ENCODE measurements at regions not wholly inside any gene's neighbourhood (a gene's known extent, or its start where the extent isn't known, plus 50 kb on each side); places are given as distances from the start of the nearest gene placed in this dataset.
"Not testable (repeated sequence)": the region's sequence is repeated elsewhere in the genome, so short reads cannot be mapped to it uniquely, and the experiment has no call there.

GRCh38 chr6:17211101-17211500 lies 70.1 kb upstream of the RBM24 start:
- H3K9me3 Mint-ChIP-seq: peaks cover 4% of the 10 kb centered on the region
- no peak for DNase-seq
- no peaks in the 10 kb centered on the region for H3K27me3 Mint-ChIP-seq
- H3K36me3 Mint-ChIP-seq (ENCODE audit: low read depth): no peaks in the 10 kb centered on the region
- POLR2A ChIA-PET: no interaction called here
- no peak for TF ChIP-seq CTCF (IDR thresholded peaks at IDR 0.05)
- intact Hi-C loops (cut with micrococcal nuclease): no loop called here
- H3K4me3 Mint-ChIP-seq: no peak overlapping the region
- no peak overlapping the region for H3K27ac Mint-ChIP-seq
- no peak for ATAC-seq
- CTCF ChIA-PET: no interaction called here
- H3K4me1 Mint-ChIP-seq (ENCODE audit: low read depth): no peaks in the 10 kb centered on the region

GRCh38 chr6:17212546-17213371 lies 68.4 kb upstream of the RBM24 start:
- Mint-ChIP-seq H3K4me1 (ENCODE audit: low read depth) (no peaks in the 10 kb centered on the region), H3K4me3 (no peak overlapping the region), H3K27ac (no peak overlapping the region), H3K9me3 (peaks cover 4% of the 10 kb centered on the region), H3K36me3 (ENCODE audit: low read depth) (no peaks in the 10 kb centered on the region), H3K27me3 (peaks cover 2% of the 10 kb centered on the region)
- no peak for ATAC-seq
- no peak for DNase-seq
- ChIA-PET POLR2A (no interaction called here), CTCF (interaction anchor here (1.1 kb wide), 1 partner anchor 19 kb away, joined by 3 read pairs; no protein-coding TSS in a partner anchor)
- intact Hi-C loops (cut with micrococcal nuclease): no loop called here
- TF ChIP-seq CTCF (IDR thresholded peaks at IDR 0.05): no peak

- ATAC-seq: no peak
- POLR2A ChIA-PET: no interaction called here
- no peak for TF ChIP-seq CTCF (IDR thresholded peaks at IDR 0.05)
- Mint-ChIP-seq H3K27me3 (peaks cover 4% of the 10 kb centered on the region), H3K9me3 (peaks cover 4% of the 10 kb centered on the region), H3K4me3 (no peak overlapping the region), H3K36me3 (ENCODE audit: low read depth) (no peaks in the 10 kb centered on the region), H3K4me1 (ENCODE audit: low read depth) (no peaks in the 10 kb centered on the region), H3K27ac (no peak overlapping the region)
- intact Hi-C loops (cut with micrococcal nuclease): no loop called here
- CTCF ChIA-PET: interaction anchor here (0.6 kb wide), 1 partner anchor 9 kb away, joined by 3 read pairs; no protein-coding TSS in a partner anchor
- DNase-seq: no peak
Observed at GRCh38 chr6:17214106-17214505, 67.1 kb upstream of the RBM24 start.

GRCh38 chr6:17216972-17217371 lies 64.2 kb upstream of the RBM24 start:
- H3K9me3 Mint-ChIP-seq; ATAC-seq; CTCF ChIA-PET; H3K4me1 Mint-ChIP-seq (ENCODE audit: low read depth); H3K27ac Mint-ChIP-seq; POLR2A ChIA-PET; H3K4me3 Mint-ChIP-seq; H3K27me3 Mint-ChIP-seq; intact Hi-C loops (cut with micrococcal nuclease); DNase-seq; H3K36me3 Mint-ChIP-seq (ENCODE audit: low read depth): not testable (repeated sequence)

GRCh38 chr6:17218023-17218748 lies 63.0 kb upstream of the RBM24 start:
- ATAC-seq (no peak), DNase-seq (no peak)
- intact Hi-C loops (cut with micrococcal nuclease): no loop called here
- ChIA-PET CTCF (no interaction called here), POLR2A (no interaction called here)
- H3K9me3 Mint-ChIP-seq: peaks cover 4% of the 10 kb centered on the region
- no peaks in the 10 kb centered on the region for H3K36me3 Mint-ChIP-seq (ENCODE audit: low read depth)
- no peak for TF ChIP-seq CTCF (IDR thresholded peaks at IDR 0.05)
- H3K4me1 Mint-ChIP-seq (ENCODE audit: low read depth): no peaks in the 10 kb centered on the region
- H3K4me3 Mint-ChIP-seq: no peak overlapping the region
- H3K27me3 Mint-ChIP-seq: peaks cover 4% of the 10 kb centered on the region
- no peak overlapping the region for H3K27ac Mint-ChIP-seq
